HG03103 (cell line): ENCODE measurements at regions not wholly inside any gene's neighbourhood (a gene's known extent, or its start where the extent isn't known, plus 50 kb on each side); places are given as distances from the start of the nearest gene placed in this dataset.

Experiments used
- ATAC-seq: cut with Tn5 transposase; IDR thresholded peaks from one replicate; pipeline ENCODE4 v1.9.1; 2021; ENCODE audit warnings: low read depth; ENCODE audit not compliant: unreplicated experiment

- ATAC-seq: no peak
Observed at GRCh38 chr6:53744321-53744720, 50.5 kb upstream of the LRRC1 start.

DNA sequence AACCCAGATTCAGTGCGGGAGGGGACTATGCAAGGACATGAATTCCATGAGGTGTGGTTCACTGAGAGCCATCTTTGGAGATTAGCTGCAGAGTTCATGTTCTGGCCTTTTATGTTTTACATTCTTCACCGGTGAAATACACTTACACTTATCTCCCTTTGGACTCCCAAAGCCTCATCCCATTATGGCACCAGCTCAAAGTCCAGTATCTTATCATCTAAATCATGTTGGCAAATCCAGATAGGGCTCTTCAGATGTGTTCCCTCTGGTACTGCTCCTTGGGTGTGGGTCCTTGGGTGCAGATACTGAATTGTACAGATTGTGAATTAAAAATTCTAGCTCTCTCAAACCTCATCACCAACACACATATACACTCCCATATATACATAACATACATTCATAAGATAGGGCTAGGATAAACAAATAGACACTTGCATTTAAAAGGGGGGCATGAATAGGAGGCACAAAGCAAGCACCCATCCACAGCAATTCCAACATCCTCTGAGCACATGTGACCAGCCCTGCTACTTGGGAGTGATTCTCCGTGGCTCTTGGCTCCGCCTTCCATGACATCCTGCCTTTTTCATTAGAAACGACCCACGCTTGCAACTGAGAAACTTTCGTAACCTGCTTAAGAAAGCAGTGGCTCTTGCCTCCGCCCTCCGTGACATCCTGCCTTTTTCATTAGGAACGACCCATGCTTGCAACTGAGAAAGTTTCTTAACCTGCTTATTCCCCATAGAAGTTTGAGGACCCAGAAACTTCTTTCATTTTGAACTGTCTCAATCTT is 53.6 kb upstream of the LRRC1 start:
- no peak for ATAC-seq

GRCh38 chr6:53737746-53738145 is 57.1 kb upstream of the LRRC1 start:
- no peak for ATAC-seq

DNA sequence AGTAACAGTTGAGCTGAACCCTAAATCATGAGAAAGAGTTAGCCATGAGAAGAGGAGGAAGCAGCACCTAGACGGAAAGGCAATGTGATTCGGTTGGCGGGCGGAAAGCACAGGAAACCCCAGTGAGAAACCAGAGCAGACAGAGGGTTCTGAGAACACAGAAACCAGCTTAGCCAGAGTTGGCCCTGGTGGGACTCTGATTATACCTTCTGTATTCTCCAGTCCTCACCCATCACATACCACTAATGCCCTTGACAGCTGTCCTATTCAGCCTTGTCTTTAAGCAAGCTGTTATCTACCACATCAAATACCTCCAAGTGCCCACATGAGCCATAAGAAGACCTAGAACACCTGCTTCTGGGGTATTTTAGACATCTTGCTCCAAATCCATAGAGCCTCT is 58.9 kb upstream of the LRRC1 start:
- ATAC-seq: no peak

DNA sequence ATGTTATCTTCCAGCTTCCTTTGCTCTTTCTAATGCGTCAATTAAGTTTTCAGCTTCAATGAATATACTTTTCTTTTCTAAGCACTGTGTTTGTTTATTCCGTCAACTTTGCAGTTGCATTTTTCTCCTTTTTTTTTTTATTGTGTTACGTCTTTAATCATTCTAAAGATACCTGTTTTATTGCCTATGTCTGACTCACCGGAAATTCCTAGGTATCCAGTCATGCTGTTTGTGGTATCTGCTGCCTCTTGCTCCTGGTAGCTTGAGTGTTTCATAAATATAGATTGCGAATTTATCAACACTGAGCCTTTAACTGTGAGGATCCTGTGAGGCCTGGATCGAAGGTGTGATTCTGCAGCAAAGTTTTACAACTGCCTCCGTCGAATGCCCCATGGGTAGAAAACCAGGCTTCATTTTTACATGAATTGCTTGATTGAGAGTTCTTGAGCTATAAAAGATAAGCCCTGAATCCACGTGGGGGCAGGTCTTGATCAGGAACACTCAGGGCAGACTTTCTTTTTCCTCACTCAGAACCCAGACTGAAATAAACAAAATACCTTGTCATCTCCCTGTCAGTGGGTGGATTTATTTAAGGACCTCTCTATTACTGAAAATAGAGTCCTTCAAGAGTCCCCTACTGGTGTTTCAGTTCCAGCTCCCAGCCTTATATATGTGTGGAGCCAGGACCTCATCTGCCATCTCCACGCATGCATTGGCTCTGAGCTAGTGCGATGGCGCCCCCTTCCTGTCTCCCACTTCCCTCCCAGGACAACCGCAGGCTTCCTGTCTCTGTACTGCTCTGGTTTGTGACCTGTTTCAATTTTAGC is 60.1 kb upstream of the LRRC1 start:
- peak; percentile 50 for ATAC-seq

GRCh38 chr6:53731866-53732636 is 62.8 kb upstream of the LRRC1 start:
- no peak for ATAC-seq

- ATAC-seq: no peak
Observed at GRCh38 chr6:53730767-53731166, 64.0 kb upstream of the LRRC1 start.

- ATAC-seq: no peak
Observed at GRCh38 chr6:53728570-53729194, 63.1 kb upstream of the KLHL31 start.

GRCh38 chr6:53727748-53728147 is 62.2 kb upstream of the KLHL31 start:
- no peak for ATAC-seq

DNA sequence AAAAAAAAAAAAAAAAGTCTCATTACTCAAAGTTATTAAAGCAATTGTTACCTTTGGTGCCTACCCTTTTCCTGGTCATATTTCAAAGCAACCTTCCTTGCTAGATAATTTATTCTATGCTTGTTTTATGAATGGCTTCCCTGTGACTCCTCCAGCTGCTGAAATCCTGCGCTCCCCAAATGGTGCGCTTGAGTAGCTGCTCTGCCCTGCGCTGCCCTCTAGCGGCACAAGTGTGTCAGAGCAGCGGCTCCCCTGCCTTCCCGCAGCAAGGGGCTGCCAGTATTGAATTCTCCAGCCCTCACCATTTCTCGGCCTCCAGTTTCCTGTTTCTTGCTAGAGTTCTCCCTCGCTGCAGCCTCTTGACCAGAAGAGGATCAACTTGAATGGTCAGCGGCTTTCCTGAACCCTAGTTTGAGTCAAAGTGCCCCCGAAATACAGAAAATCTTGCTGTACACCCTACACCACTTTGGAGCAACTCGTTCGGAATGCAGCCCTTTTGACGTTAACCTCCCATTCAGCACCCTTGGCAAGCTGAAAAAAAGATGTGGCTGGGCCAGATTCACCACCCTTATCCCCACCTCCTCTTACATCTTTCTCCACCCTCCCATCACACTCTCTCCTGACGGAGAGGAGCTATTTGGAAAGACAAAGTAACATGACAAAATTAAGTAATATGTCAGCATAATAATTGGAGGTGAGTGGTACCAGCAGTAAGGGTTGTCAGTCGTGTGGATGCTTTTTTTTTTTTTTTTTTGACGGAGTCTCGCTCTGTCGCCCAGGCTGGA is 60.4 kb upstream of the KLHL31 start:
- ATAC-seq: peak; percentile 82

DNA sequence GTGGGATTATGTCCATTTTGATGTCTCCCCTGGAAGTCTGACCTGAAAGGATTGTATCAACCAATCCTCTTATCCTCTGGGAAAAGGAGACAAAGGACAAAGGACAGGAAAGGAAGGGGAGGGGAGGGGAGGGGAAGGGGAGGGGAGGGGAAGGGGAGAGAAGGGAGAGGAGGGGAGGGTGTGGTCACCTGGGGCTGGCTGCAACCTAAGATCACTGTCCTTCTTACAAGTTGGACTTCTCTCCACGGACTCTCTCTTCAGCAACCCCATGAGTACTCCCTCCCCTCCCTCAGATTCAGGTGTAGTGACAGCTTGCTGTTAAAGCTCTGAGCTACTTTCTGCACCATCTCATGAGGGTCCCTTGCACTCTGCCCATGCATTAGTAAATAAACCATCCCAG is 58.9 kb upstream of the KLHL31 start:
- ATAC-seq: no peak

DNA sequence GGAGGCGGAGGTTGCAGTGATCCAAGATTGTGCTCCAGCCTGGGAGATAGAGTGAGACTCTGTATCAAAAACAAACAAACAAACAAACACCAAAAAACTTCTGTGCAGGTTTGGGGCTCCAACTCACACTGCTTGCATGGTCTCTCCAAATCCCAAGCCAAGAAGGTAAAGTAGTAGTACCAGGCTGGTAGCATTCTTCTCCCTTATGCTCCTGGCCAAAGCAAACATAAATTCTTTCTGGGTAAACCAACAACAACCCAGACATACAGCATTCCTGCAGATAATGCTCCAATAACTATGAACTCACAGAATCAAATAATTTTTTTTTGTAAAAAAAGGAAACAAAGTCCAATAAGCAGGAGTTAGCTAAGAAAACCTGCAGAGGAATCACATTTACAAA is 57.8 kb upstream of the KLHL31 start:
- ATAC-seq: no peak

DNA sequence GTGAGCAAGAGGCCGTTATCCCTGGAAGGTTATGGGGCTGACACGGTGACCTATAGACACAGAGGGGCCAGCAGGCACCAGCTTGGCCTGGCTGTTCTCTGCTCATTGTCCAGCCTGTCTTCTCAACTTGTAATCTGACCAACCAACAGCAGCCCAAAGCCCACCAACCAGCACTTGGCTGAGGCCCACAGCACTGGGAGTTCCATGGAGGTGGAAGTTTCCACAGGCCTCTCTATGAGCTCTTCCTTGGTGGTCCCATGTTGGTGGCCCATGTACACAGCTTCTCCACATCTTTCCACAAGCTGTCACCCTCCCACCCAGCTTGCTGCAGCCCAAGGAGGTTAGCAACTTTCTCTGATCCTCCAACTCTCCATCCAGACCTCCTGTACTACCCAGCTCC is 56.2 kb upstream of the KLHL31 start:
- no peak for ATAC-seq

DNA sequence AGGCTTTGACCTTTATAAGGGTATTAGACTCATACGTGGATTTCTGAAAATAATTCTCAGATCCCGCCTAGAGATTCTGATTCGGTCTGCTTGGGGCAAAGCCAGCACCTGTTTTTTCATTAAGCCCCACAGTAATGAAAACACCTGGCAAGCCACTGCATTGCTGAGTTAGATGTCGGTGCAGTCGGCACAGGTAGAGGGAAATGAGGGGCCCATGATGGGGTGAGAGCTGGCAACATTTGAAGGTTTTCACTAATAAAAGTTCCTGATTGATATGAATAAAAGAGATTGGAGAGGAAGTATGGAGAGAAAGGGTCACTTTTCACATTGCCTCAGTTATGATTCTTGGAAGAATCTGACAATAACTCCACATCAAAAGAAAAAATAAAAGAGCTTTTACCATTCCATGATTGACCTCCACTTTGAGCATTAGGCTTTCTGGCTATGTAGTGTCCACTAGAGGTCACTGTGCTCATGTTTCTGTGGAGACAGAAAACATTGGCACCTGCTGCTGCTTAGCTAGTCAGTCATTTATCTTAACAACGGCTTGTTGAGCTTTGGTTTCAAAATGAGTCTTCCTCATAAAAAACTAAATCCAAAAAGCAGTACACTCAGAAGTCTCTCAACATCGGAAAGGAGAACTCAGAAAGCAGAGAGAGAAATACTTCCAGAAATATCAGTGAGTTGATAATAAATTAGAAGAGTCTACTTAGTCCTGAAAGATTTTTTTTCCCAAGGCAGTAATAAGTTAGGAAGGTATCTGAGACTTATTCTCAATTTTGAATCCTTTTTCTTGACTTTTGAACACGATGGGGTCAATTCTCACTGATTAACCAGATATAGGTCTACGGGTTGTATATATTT is 53.3 kb upstream of the KLHL31 start:
- ATAC-seq: peak; percentile 92

DNA sequence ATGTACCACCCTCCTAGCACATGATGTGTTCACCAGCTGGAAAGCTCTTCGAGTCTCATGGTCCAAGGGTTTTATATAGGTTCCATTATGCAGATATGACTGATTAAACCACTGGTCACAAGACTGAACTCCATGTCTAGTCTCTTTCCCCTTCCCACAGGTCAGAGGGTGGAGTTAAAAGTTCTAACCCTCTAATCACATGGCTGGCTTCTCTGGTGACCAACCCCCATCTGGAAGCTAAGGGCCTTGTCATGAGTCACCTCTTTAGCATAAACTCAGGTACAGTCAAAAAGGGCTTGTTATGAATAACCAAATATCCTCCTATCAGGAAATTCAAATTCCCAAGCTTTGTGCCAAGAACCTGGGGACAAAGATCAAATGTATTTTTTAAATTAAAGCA is 52.0 kb upstream of the KLHL31 start:
- no peak for ATAC-seq

- ATAC-seq: no peak
Observed at GRCh38 chr6:53715434-53715833, 49.9 kb upstream of the KLHL31 start.
